GM19193 (cell line): ENCODE measurements at regions not wholly inside any gene's neighbourhood (a gene's known extent, or its start where the extent isn't known, plus 50 kb on each side); places are given as distances from the start of the nearest gene placed in this dataset.

ENCODE experiments used
- POLR2A ChIP-seq: IDR thresholded peaks from 4 replicates; pipeline ENCODE4 v1.6.1; 2011; ENCODE audit not compliant: insufficient read depth, insufficient read length; ENCODE audit errors: extremely low read depth

- TF ChIP-seq POLR2A, result no peak
Observed at GRCh38 chrX:39823424-39823823, 274.3 kb downstream of the BCOR start.

GRCh38 chrX:39823854-39824253 is 273.9 kb downstream of the BCOR start:
- no peak for TF ChIP-seq POLR2A

GRCh38 chrX:39826813-39827543 is 270.8 kb downstream of the BCOR start:
- TF ChIP-seq POLR2A, result no peak

- no peak for TF ChIP-seq POLR2A
Observed at GRCh38 chrX:39827951-39828350, 269.8 kb downstream of the BCOR start.

GRCh38 chrX:39828971-39829370 is 268.8 kb downstream of the BCOR start:
- TF ChIP-seq POLR2A, result no peak

GRCh38 chrX:39829965-39830364 is 267.8 kb downstream of the BCOR start:
- TF ChIP-seq POLR2A, result no peak

- no peak for TF ChIP-seq POLR2A
Observed at GRCh38 chrX:39830414-39830813, 267.3 kb downstream of the BCOR start.

- no peak for TF ChIP-seq POLR2A
Observed at GRCh38 chrX:39832211-39832610, 265.5 kb downstream of the BCOR start.

- no peak for TF ChIP-seq POLR2A
Observed at GRCh38 chrX:39834600-39834999, 263.2 kb downstream of the BCOR start.

- no peak for TF ChIP-seq POLR2A
Observed at GRCh38 chrX:39835241-39835640, 262.5 kb downstream of the BCOR start.

- no peak for TF ChIP-seq POLR2A
Observed at GRCh38 chrX:39835776-39836175, 262.0 kb downstream of the BCOR start.

- no peak for TF ChIP-seq POLR2A
Observed at GRCh38 chrX:39836802-39837420, 260.8 kb downstream of the BCOR start.

GRCh38 chrX:39837688-39838087 is 260.1 kb downstream of the BCOR start:
- TF ChIP-seq POLR2A, result no peak

GRCh38 chrX:39839371-39839770 is 258.4 kb downstream of the BCOR start:
- TF ChIP-seq POLR2A, result no peak

GRCh38 chrX:39840133-39840532 is 257.6 kb downstream of the BCOR start:
- no peak for TF ChIP-seq POLR2A

- no peak for TF ChIP-seq POLR2A
Observed at GRCh38 chrX:39840581-39841093, 257.1 kb downstream of the BCOR start.
